ENCODE measurements at regions not wholly inside any gene's neighbourhood (a gene's known extent, or its start where the extent isn't known, plus 50 kb on each side); places are given as distances from the start of the nearest gene placed in this dataset.

DNA sequence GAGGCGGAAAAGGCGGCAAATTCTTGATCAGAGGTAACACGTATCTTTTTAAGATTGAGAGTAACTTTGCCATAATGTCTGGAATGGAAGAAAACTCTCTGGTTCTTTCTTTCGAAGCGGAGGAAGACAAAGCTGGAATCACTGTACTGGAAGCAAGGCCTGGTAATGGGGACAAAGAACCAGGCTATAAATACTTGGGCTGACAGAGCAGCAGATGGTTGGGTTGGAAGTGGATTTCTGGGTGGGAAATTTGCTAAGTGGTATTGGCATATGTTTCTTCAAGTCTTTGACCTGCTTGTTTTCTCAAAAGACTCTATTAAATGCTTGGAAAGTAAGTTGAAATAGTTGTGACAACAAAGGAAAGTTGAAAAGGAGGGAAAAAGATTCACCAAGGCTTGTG is 87.3 kb upstream of the SFMBT2 start:
- Histone ChIP-seq H3K4me3 (no peak overlapping the region), H3K9me3 (no peaks in the 10 kb centered on the region), H3K4me1 (no peaks in the 10 kb centered on the region), H3K36me3 (no peaks in the 10 kb centered on the region), H3K27ac (no peak overlapping the region), H3K27me3 (no peaks in the 10 kb centered on the region)
- TF ChIP-seq CTCF (IDR thresholded peaks at IDR 0.05) (no peak), POLR2A (IDR thresholded peaks at IDR 0.05) (no peak), POLR2AphosphoS5 (IDR thresholded peaks at IDR 0.05) (no peak)
- no peak for DNase-seq (ENCODE audit: low spot score in 2 of 2)
- intact Hi-C loops (cut with DNase I; ENCODE audit: low total_unique reads): no loop called here

GRCh38 chr10:7493996-7494395 is 83.2 kb upstream of the SFMBT2 start:
- DNase-seq (ENCODE audit: low spot score in 2 of 2): no peak
- H3K4me3 ChIP-seq: no peak overlapping the region
- TF ChIP-seq POLR2A (IDR thresholded peaks at IDR 0.05) (no peak), POLR2AphosphoS5 (IDR thresholded peaks at IDR 0.05) (no peak), CTCF (IDR thresholded peaks at IDR 0.05) (no peak)
- H3K9me3 ChIP-seq: no peaks in the 10 kb centered on the region
- H3K27me3 ChIP-seq: no peaks in the 10 kb centered on the region
- intact Hi-C loops (cut with DNase I; ENCODE audit: low total_unique reads): no loop called here
- no peaks in the 10 kb centered on the region for H3K4me1 ChIP-seq
- no peaks in the 10 kb centered on the region for H3K36me3 ChIP-seq
- no peak overlapping the region for H3K27ac ChIP-seq

- H3K36me3 ChIP-seq: no peaks in the 10 kb centered on the region
- H3K27ac ChIP-seq: no peak overlapping the region
- DNase-seq (ENCODE audit: low spot score in 2 of 2): no peak
- intact Hi-C loops (cut with DNase I; ENCODE audit: low total_unique reads): no loop called here
- H3K4me1 ChIP-seq: no peaks in the 10 kb centered on the region
- no peak for TF ChIP-seq POLR2AphosphoS5 (IDR thresholded peaks at IDR 0.05)
- TF ChIP-seq CTCF (IDR thresholded peaks at IDR 0.05): no peak
- TF ChIP-seq POLR2A (IDR thresholded peaks at IDR 0.05): no peak
- H3K4me3 ChIP-seq: no peak overlapping the region
- no peaks in the 10 kb centered on the region for H3K9me3 ChIP-seq
- no peaks in the 10 kb centered on the region for H3K27me3 ChIP-seq
Measured at GRCh38 chr10:7492660-7493046, 81.8 kb upstream of the SFMBT2 start.

DNA sequence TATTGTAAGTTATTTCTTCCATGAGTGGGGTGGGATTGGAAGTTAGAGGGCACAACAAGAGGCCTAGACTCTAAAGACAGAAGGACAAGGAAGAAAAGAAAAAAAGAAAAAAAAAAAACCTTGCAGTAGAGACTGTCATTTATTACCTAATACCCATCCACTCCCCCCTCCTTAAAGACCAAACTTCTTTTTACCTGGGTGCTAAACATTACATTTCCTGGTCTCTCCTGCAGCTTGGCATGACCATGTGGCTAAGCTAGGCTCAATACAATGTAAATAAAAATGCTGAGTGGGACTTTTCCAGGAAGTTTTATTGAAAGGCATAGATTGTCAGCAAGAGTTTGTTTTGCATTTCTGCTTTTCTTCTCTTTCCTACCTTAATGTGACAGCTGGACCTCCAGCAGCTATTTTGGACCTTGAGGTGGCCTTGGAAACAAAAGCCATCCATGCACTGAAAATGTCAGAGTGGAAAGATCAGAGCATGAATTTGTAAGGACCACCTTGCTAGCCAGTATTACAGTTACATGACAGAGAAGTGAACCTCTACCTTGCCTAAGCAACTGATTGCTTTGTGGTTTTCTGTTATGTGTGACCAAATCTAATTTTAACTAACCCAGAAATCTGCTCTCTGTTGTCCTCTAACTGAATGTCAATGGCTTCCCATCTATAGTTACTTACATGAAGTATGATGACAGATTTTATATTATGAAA is 81.3 kb upstream of the SFMBT2 start:
- intact Hi-C loops (cut with DNase I; ENCODE audit: low total_unique reads): no loop called here
- Histone ChIP-seq H3K27ac (no peak overlapping the region), H3K27me3 (no peaks in the 10 kb centered on the region), H3K36me3 (no peaks in the 10 kb centered on the region), H3K9me3 (no peaks in the 10 kb centered on the region), H3K4me3 (no peak overlapping the region), H3K4me1 (no peaks in the 10 kb centered on the region)
- TF ChIP-seq POLR2A (IDR thresholded peaks at IDR 0.05) (no peak), CTCF (IDR thresholded peaks at IDR 0.05) (no peak), POLR2AphosphoS5 (IDR thresholded peaks at IDR 0.05) (no peak)
- no peak for DNase-seq (ENCODE audit: low spot score in 2 of 2)

GRCh38 chr10:7491230-7491629 is 80.4 kb upstream of the SFMBT2 start:
- Histone ChIP-seq H3K27me3 (no peaks in the 10 kb centered on the region), H3K27ac (no peak overlapping the region), H3K4me3 (no peak overlapping the region), H3K4me1 (no peaks in the 10 kb centered on the region), H3K9me3 (no peaks in the 10 kb centered on the region), H3K36me3 (no peaks in the 10 kb centered on the region)
- intact Hi-C loops (cut with DNase I; ENCODE audit: low total_unique reads): no loop called here
- TF ChIP-seq POLR2A (IDR thresholded peaks at IDR 0.05) (no peak), POLR2AphosphoS5 (IDR thresholded peaks at IDR 0.05) (no peak), CTCF (IDR thresholded peaks at IDR 0.05) (no peak)
- DNase-seq (ENCODE audit: low spot score in 2 of 2): no peak

Data from breast epithelium (tissue), 4 donors.